ENCODE measurements at regions not wholly inside any gene's neighbourhood (a gene's known extent, or its start where the extent isn't known, plus 50 kb on each side); places are given as distances from the start of the nearest gene placed in this dataset.

- H3K27ac ChIP-seq: no peak overlapping the region
- WGBS, 5 donors: 40 to 53% (median 47%) methylated on average over 2 of the region's 2 CpGs
- no peak for DNase-seq
- H3K4me3 ChIP-seq: no peak overlapping the region
- intact Hi-C loops (cut with DNase I; ENCODE audit: low total_unique reads): no loop called here
- peaks cover 0 to 5% (median 0%) of the 10 kb centered on the region in 3 donors for H3K27me3 ChIP-seq
- TF ChIP-seq CTCF (IDR thresholded peaks at IDR 0.05) (no peak), POLR2AphosphoS5 (IDR thresholded peaks at IDR 0.05) (no peak), POLR2A (IDR thresholded peaks at IDR 0.05) (no peak), EP300 (IDR thresholded peaks at IDR 0.05) (no peak)
- H3K9me3 ChIP-seq: no peaks in the 10 kb centered on the region
- H3K36me3 ChIP-seq: no peaks in the 10 kb centered on the region
- H3K4me1 ChIP-seq: no peaks in the 10 kb centered on the region
Observed at GRCh38 chr5:10913181-10913810, 152.3 kb upstream of the DAP start.

GRCh38 chr5:10912435-10912834, 151.4 kb upstream of the DAP start:
- TF ChIP-seq CTCF (IDR thresholded peaks at IDR 0.05): no peak
- TF ChIP-seq POLR2AphosphoS5 (IDR thresholded peaks at IDR 0.05): no peak
- no peak for TF ChIP-seq EP300 (IDR thresholded peaks at IDR 0.05)
- no peak for TF ChIP-seq POLR2A (IDR thresholded peaks at IDR 0.05)
- intact Hi-C loops (cut with DNase I; ENCODE audit: low total_unique reads): no loop called here
- H3K27ac ChIP-seq: no peak overlapping the region
- H3K9me3 ChIP-seq: no peaks in the 10 kb centered on the region
- DNase-seq: no peak
- WGBS, 5 donors: 78 to 97% (median 92%) methylated on average over 2 of the region's 2 CpGs
- H3K4me3 ChIP-seq: no peak overlapping the region
- no peaks in the 10 kb centered on the region for H3K36me3 ChIP-seq
- H3K27me3 ChIP-seq: peaks cover 0 to 5% (median 0%) of the 10 kb centered on the region in 3 donors
- no peaks in the 10 kb centered on the region for H3K4me1 ChIP-seq

GRCh38 chr5:10910261-10910660, 149.2 kb upstream of the DAP start:
- 72 to 98% (median 90%) methylated on average over 3 of the region's 3 CpGs for WGBS, 5 donors
- Histone ChIP-seq H3K9me3 (no peaks in the 10 kb centered on the region), H3K4me3 (no peak overlapping the region), H3K4me1 (no peaks in the 10 kb centered on the region), H3K36me3 (no peaks in the 10 kb centered on the region), H3K27me3 (peaks cover 0 to 5% (median 0%) of the 10 kb centered on the region in 3 donors), H3K27ac (no peak overlapping the region)
- TF ChIP-seq EP300 (IDR thresholded peaks at IDR 0.05) (no peak), POLR2AphosphoS5 (IDR thresholded peaks at IDR 0.05) (no peak), POLR2A (IDR thresholded peaks at IDR 0.05) (no peak), CTCF (IDR thresholded peaks at IDR 0.05) (no peak)
- DNase-seq: no peak
- intact Hi-C loops (cut with DNase I; ENCODE audit: low total_unique reads): no loop called here

GRCh38 chr5:10904862-10905432, 143.9 kb upstream of the DAP start:
- H3K9me3 ChIP-seq: no peaks in the 10 kb centered on the region
- no peak for DNase-seq
- WGBS, 5 donors: 39 to 53% (median 53%) methylated on average over 3 of the region's 3 CpGs
- H3K27ac ChIP-seq: no peak overlapping the region
- no peaks in the 10 kb centered on the region for H3K36me3 ChIP-seq
- no peak overlapping the region for H3K4me3 ChIP-seq
- H3K4me1 ChIP-seq: no peaks in the 10 kb centered on the region
- peaks cover 0 to 4% (median 0%) of the 10 kb centered on the region in 3 donors for H3K27me3 ChIP-seq
- no peak for TF ChIP-seq EP300 (IDR thresholded peaks at IDR 0.05)
- no peak for TF ChIP-seq POLR2AphosphoS5 (IDR thresholded peaks at IDR 0.05)
- no peak for TF ChIP-seq POLR2A (IDR thresholded peaks at IDR 0.05)
- TF ChIP-seq CTCF (IDR thresholded peaks at IDR 0.05): no peak
- intact Hi-C loops (cut with DNase I; ENCODE audit: low total_unique reads): no loop called here
